GM12872 (cell line): ENCODE measurements at regions not wholly inside any gene's neighbourhood (a gene's known extent, or its start where the extent isn't known, plus 50 kb on each side); places are given as distances from the start of the nearest gene placed in this dataset.

ENCODE experiments used
- CTCF ChIP-seq: IDR thresholded peaks from 3 replicates; pipeline ENCODE4 v1.5.1; 2011; ENCODE audit warnings: low read depth, mild to moderate bottlenecking, low read length, moderate library complexity; ENCODE audit not compliant: insufficient read depth

DNA sequence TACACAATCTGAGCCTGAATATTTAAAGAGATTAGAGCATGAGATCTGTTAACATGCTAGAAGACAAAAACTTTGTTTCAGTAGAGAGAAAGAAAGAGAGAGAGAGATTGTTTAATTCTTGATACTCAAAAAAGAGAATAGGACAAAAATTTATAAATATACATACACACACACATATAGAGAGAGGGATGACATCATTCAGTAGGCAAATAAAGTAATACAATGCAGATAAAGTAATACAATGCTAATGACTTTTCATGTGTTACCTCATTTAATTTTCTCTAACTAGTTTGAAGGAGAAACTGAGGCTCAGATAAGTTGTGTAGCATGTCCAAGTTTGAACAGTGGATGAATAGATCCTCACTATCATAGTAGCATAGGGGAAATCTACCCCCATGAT is 286.4 kb downstream of the CMPK2 start:
- no peak for TF ChIP-seq CTCF

DNA sequence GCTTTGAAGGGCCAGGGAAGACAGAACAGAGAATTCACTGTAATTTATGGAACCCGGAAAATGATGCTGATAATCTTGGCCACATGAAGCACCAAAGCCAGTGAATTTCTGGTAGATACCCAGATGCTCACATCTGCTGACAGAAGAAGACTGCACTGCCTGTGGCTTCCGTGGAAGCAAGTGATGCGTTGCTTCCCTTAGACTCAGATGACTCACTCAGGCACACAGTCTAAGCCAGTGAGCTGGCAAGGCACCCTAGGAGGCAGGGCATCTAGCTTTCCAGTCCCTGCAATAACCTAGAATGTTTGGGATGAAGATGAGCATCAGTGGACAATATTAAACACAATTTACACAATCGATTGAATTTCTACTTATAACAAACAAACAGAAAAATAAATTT is 284.7 kb downstream of the CMPK2 start:
- TF ChIP-seq CTCF, result no peak

GRCh38 chr2:6589150-6589549 is 276.6 kb downstream of the CMPK2 start:
- no peak for TF ChIP-seq CTCF

- TF ChIP-seq CTCF, result no peak
Observed at GRCh38 chr2:6590442-6590841, 275.3 kb downstream of the CMPK2 start.

DNA sequence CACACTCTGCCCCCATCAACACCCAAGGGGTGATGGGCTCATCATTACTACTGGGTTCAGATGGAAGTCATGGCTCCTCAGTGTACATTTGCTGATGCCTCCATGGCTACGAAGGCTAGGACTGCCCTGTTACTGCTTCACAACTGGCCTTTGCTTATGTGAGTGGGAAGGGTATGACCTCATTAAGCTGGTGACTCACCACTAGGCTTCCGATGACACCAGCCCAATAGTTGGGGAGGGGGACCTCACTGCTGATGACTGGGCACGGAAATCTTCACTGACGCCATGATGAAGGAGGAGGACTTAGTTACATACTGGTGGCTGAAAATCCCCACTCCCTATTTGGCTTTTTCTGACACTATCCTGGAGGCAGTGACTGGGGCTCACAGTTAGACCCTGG is 263.2 kb downstream of the CMPK2 start:
- no peak for TF ChIP-seq CTCF

DNA sequence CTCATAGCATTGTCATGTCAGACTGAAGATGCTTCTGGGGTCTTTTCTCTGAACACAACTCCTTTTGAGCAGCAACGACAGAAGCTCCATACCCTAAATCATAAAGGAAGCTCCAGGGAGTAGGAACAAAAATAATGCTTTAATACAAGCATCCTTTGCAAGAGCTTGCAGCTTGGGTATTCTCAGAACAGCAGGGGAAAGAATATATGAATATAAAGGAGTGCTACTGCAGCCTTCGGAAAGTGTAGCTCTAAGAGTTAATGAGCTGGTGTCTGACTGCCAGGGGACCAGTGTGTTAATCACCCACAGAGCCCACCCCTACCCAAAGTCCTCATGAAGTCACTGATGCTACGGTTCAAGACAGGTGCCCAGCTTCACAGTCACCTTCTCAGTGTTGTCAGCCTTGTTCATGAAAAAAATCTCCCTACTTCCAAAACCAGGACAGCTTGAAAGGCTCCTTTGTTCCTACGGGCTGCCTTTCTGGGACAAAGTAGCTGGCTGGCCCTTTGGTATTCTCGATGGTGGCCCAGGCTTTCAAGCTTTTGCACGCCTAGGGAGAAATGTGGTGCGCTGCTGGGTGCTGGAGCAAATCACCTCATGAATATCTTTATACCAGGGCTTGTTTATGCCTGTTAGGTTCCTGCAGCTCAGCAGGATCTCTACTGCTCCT is 259.7 kb downstream of the CMPK2 start:
- no peak for TF ChIP-seq CTCF

DNA sequence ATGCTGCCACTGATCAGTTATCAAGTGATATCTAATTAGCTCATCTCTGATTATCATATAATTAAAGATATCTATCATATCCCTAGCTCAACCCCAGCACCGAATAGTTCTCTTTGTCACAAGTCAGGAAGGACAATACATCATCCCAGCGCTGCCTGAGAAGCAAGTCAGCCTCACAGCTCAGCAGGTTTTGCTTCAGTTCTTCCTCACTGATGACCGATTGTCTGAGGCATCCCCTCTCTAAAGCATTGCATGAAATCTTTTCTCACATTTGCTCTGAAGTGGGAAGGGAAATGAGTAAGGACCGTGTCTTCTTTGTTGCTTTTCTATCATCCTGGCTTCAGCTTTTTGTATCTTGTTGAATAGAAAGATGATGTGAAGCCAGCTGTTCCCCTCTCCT is 247.9 kb downstream of the CMPK2 start:
- no peak for TF ChIP-seq CTCF
